AG04449 (cell line): ENCODE measurements at regions not wholly inside any gene's neighbourhood (a gene's known extent, or its start where the extent isn't known, plus 50 kb on each side); places are given as distances from the start of the nearest gene placed in this dataset.

ENCODE experiments used
- CTCF ChIA-PET: fragments of 350-600 bp; formaldehyde crosslinking; extraction: SDS; loops from one replicate; lab custom pipeline; 2021; ENCODE audit warnings: antibody characterized with exemption; lab: Yijun Ruan, JAX
- POLR2A ChIA-PET: fragments of 400-600, 350-600 bp; formaldehyde crosslinking; extraction: SDS; loops from one replicate; lab custom pipeline; 2020; ENCODE audit warnings: antibody characterized with exemption, inconsistent platforms; lab: Yijun Ruan, JAX
- DNase-seq: peaks from one replicate; pipeline ENCODE4 v3.0.0-alpha.2; 2010; ENCODE audit warnings: low read depth, low spot score
- H3K4me3 ChIP-seq: 2 replicates; pipeline ENCODE4 v1.5.1; 2011; ENCODE audit warnings: low read depth, mild to moderate bottlenecking, control low read depth, low read length
- TF ChIP-seq, protein P1 (sequence below): IDR thresholded peaks from one replicate; pipeline ENCODE4 v1.5.1; 2011; ENCODE audit warnings: mild to moderate bottlenecking, moderate library complexity, low read length, control low read depth, inconsistent platforms; ENCODE audit not compliant: insufficient read depth; ENCODE audit errors: missing control alignments

DNA sequence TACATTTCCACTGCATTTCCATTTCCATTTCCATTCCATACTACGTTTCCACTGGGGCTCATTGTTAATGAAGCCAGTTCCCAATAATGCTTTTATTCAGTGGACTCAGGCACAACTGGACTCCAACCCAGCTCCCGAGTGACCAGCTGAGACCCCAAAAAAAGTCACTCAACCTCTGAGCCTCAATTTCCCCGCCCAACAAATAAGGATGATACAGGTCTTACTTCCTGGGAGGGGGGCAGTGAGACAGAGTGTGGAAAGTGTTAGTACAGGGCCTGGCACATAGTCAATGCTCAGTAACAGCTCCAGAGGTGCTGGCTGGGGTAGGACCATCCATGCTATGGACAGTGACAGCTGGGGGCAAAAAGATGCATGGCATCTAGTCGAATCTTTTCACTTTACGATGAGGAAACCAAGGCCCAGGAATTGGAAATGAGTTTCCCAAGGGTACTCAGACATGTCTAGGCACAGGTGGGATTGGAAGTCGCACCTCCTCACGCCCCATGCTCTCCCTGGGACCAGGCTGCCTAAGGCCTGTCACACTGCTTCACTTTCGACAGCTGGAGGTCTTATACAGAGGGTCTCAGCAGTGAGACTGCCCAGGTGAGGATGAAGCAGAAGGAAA is 226.5 kb downstream of the ANAPC1 start:
- CTCF ChIA-PET, result interaction anchor here (1.0 to 1.5 kb wide), 3 partner anchors 10 to 25 kb away, joined by 3 to 4 read pairs (median 4); no protein-coding TSS in a partner anchor
- POLR2A ChIA-PET, result no interaction called here
- no peak for DNase-seq
- H3K4me3 ChIP-seq, result no peak overlapping the region
- TF ChIP-seq, protein P1, sequence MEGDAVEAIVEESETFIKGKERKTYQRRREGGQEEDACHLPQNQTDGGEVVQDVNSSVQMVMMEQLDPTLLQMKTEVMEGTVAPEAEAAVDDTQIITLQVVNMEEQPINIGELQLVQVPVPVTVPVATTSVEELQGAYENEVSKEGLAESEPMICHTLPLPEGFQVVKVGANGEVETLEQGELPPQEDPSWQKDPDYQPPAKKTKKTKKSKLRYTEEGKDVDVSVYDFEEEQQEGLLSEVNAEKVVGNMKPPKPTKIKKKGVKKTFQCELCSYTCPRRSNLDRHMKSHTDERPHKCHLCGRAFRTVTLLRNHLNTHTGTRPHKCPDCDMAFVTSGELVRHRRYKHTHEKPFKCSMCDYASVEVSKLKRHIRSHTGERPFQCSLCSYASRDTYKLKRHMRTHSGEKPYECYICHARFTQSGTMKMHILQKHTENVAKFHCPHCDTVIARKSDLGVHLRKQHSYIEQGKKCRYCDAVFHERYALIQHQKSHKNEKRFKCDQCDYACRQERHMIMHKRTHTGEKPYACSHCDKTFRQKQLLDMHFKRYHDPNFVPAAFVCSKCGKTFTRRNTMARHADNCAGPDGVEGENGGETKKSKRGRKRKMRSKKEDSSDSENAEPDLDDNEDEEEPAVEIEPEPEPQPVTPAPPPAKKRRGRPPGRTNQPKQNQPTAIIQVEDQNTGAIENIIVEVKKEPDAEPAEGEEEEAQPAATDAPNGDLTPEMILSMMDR, result no peak

DNA sequence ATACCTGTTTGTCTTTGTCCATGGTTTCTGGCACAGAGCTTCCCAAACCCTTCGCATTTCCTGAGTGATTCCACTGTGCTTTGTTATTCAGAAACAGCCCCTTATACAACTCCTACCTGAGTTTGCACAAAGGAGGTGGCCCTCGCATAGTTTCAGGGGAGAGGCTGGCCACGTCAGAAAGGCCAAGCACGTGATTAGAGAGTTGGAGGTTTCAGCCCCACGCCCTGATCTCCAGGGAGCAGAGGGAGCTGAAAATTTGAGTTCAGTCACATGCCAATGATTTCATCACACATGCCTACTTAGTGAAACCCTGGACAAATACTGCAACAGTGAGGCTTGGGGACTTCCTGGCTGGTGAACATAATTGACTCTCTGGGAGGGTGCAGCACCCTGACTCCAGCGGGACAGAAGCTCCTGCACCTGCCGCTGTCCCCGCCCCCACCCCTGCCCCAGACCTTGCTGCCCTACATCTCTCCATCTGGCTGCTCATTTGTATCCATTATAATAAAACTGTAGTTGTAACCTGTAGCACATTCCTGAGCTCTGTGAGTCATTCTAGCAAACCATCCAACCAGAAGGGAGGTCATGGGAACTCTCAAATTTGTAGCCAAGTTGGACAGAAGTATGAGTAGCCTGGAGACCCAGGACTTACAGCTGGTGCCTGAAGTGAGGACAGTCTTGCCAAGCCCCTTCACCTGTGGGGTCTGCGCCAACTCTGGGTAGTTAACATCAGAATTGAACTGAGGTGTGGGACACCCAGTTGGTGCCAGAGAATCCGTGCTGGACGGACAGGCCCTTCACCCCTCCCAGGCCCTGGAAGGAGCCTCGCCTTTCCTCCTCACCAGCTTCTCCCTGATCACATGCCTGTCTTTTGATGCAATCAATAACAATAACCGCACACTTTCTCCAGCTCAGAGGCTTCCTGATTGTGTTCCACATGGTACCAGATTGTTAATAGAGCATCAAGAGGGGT is 224.3 kb downstream of the ANAPC1 start:
- POLR2A ChIA-PET, result no interaction called here
- TF ChIP-seq, protein P1, result no peak
- no peak for DNase-seq
- no peak overlapping the region for H3K4me3 ChIP-seq
- CTCF ChIA-PET, result interaction anchor here (0.9 to 1.1 kb wide), 3 partner anchors 12 to 39 kb away, joined by 3 to 4 read pairs (median 3); no protein-coding TSS in a partner anchor

DNA sequence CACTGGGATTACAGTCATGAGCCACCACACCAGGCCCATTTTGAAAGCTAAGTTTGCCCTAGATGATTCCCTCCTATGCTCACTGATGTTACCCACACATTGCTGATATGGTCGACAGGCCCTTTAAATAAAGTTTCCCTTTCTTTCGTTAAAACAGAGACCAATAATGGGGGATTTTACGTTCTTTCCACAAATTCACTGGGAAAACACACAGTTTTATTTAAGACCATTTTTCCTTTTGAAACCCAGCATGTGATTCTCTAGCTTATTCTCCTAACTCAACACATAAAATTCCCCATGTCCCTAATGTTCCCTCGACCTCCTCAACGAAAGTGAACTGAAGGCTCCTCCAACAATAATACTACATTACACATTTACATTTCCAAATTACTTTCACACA is 223.2 kb downstream of the ANAPC1 start:
- POLR2A ChIA-PET, result no interaction called here
- TF ChIP-seq, protein P1, result no peak
- no peak overlapping the region for H3K4me3 ChIP-seq
- CTCF ChIA-PET, result interaction anchor here (1.2 to 1.3 kb wide), 2 partner anchors 41 to 540 kb away, joined by 3 to 4 read pairs; partner anchors contain the start of gene BCL2L11
- no peak for DNase-seq

DNA sequence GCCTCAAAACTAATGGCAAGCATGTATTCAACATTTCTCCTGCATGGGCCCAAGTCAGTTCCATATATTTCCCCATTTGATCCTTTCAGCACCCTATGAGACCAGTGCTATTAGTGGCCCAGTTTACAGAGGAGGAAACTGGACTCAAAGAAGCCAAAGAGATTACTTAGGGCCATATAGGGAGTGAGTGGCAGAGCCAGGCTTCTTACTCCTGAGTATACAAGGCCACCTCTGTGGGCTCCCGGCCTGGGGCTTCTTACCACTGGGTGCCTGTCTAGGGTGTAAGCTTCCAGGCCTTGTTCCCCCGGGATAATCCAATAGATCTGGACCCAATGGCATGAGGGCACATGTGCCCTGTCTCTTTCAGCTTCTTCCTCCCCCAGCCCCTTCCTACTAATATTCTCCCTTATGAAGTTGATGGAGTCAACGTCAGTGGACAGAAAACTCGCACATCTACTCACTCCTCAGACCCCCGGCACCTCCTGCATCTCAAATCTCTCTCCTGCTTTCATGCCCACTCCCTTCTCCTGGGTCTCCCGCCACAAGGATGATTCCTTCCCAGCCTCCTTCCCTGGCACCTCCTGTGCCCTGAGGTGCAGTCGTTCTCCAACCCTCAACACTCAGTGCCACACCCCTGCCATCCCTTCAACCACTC is 222.6 kb downstream of the ANAPC1 start:
- H3K4me3 ChIP-seq, result no peak overlapping the region
- TF ChIP-seq, protein P1, result no peak
- POLR2A ChIA-PET, result no interaction called here
- DNase-seq, result no peak
- CTCF ChIA-PET, result interaction anchor here (1.2 to 1.3 kb wide), 2 partner anchors 40 to 541 kb away, joined by 3 to 4 read pairs; partner anchors contain the start of gene BCL2L11

DNA sequence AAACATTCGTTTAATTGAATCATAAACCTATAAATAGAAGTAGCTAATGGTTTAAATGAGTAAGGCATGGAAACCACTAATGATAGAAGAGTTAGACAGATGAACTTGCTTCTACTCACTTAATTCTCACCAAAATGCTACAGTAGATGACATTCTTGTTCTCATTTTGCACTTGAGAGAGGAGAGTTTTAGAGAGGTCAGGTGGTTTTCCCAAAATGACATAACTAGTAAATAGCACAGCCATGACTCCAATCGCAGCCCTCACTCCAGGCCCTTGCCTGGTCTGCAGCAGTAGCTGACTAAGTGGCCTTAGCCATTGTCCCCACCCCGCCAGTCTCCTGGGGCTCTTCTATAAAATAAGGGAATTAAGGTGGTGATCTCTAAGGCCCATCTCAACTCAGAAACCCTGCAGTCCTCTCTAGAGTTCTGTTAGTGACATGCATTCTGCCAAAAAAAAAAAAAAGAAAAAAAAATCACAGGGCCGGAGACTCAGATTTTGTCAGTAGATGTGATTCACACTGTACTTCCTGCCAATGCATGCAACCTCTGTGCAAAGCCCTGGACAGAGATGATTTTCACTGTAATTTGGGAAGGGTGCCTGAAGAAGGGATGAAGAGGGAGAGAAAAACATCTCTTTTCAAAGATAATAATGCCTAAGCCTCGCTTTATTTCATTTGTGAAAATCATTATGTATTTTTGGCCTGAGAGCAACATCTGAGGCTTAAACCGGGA is 221.8 kb downstream of the ANAPC1 start:
- ChIA-PET POLR2A (no interaction called here), CTCF (interaction anchor here (1.2 to 1.5 kb wide), 3 partner anchors 15 to 542 kb away, joined by 3 to 6 read pairs (median 4); partner anchors contain the start of gene BCL2L11)
- DNase-seq, result no peak
- TF ChIP-seq, protein P1, result no peak
- H3K4me3 ChIP-seq, result no peak overlapping the region
